ENCODE measurements at regions not wholly inside any gene's neighbourhood (a gene's known extent, or its start where the extent isn't known, plus 50 kb on each side); places are given as distances from the start of the nearest gene placed in this dataset.

GRCh38 chr2:237269138-237269875 is 144.7 kb downstream of the COL6A3 start:
- no peak for TF ChIP-seq CTCF (IDR thresholded peaks at IDR 0.05)
- no peak for TF ChIP-seq POLR2A (IDR thresholded peaks at IDR 0.05)
- no peak for TF ChIP-seq EP300 (IDR thresholded peaks at IDR 0.05)
